Breast epithelium (tissue), 3 donors: ENCODE measurements at regions not wholly inside any gene's neighbourhood (a gene's known extent, or its start where the extent isn't known, plus 50 kb on each side); places are given as distances from the start of the nearest gene placed in this dataset.

ENCODE experiments used
- CTCF ChIP-seq, 3 donors: fragments of 450-650 bp; IDR thresholded peaks; one replicate each; pipeline ENCODE4 v1.5.1; 2016 to 2017; ENCODE audit warnings: antibody characterized with exemption in 3 of 3, mild to moderate bottlenecking in 3 of 3, moderate library complexity in 3 of 3
- POLR2A ChIP-seq: fragments of 450-650 bp; IDR thresholded peaks from one replicate; pipeline ENCODE4 v1.6.1; 2016; ENCODE audit warnings: antibody characterized with exemption, mild to moderate bottlenecking, moderate library complexity

- TF ChIP-seq CTCF (IDR thresholded peaks at IDR 0.05) (no peak), POLR2A (no peak)
These were observed 191.0 kb downstream of the DICER1 start for GRCh38 chr14:94966344-94966743.
